Thyroid gland (tissue), 4 donors: ENCODE measurements at regions not wholly inside any gene's neighbourhood (a gene's known extent, or its start where the extent isn't known, plus 50 kb on each side); places are given as distances from the start of the nearest gene placed in this dataset.

Source experiments
- DNase-seq, 2 donors: peaks; one replicate each; pipeline ENCODE4 v3.0.0-alpha.2; 2019
- H3K27ac ChIP-seq, 3 donors: fragments of 200-600 bp; sonication (generic); 1 replicate in 2 of 3; 2 replicates in 1 of 3; pipeline ENCODE4 v1.5.1; 2016 to 2019; ENCODE audit warnings: mild to moderate bottlenecking in 1 of 3, moderate library complexity in 1 of 3
- H3K27me3 ChIP-seq: fragments of 200-600 bp; sonication (generic); one replicate; pipeline ENCODE4 v1.5.1; 2019
- H3K36me3 ChIP-seq, 2 donors: fragments of 200-600 bp; sonication (generic); one replicate each; pipeline ENCODE4 v1.5.1; 2016 to 2019
- H3K4me1 ChIP-seq, 2 donors: fragments of 200-600 bp; sonication (generic); one replicate each; pipeline ENCODE4 v1.5.1; 2017 to 2019
- H3K4me3 ChIP-seq, 3 donors: fragments of 200-600 bp; sonication (generic); replicated peaks in 1 of 3; 1 replicate in 2 of 3; 2 replicates in 1 of 3; pipeline ENCODE4 v1.5.1; 2016; ENCODE audit warnings: mild to moderate bottlenecking in 1 of 3
- H3K9me3 ChIP-seq: fragments of 200-600 bp; sonication (generic); one replicate; pipeline ENCODE4 v1.5.1; 2017
- CTCF ChIP-seq, 6 experiments: fragments of 200-600 bp in 3 of 6; fragments of 450-650 bp in 3 of 6; sonication (generic) in 3 of 6; IDR thresholded peaks; one replicate each; pipeline ENCODE4 v1.5.1; 2016 to 2019; ENCODE audit warnings: antibody characterized with exemption in 6 of 6, mild to moderate bottlenecking in 2 of 6, inconsistent platforms in 1 of 6, moderate library complexity in 1 of 6
- POLR2A ChIP-seq, 2 donors: fragments of 450-650 bp; IDR thresholded peaks; one replicate each; pipeline ENCODE4 v1.6.1; 2017; ENCODE audit warnings: antibody characterized with exemption in 2 of 2, mild to moderate bottlenecking in 2 of 2, moderate library complexity in 1 of 2
- WGBS, 2 donors: methylation state at CpG; one replicate each; pipeline ENCODE4 v1.1.5; 2017; 5-methylcytosine and 5-hydroxymethylcytosine counted together
- intact Hi-C: fragments of 100-400 bp; cut with DNase I; formaldehyde crosslinking; loops from one replicate; pipeline ENCODE4 v1.15.1; 2023

GRCh38 chr7:28304290-28304689 is 108.0 kb upstream of the CREB5 start:
- no peak for DNase-seq
- Histone ChIP-seq H3K36me3 (no peaks in the 10 kb centered on the region), H3K27ac (no peak overlapping the region), H3K27me3 (no peaks in the 10 kb centered on the region), H3K4me3 (no peak overlapping the region), H3K4me1 (peaks cover 0 to 9% of the 10 kb centered on the region in 2 donors), H3K9me3 (no peaks in the 10 kb centered on the region)
- intact Hi-C loops = no loop called here
- TF ChIP-seq CTCF (IDR thresholded peaks at IDR 0.05) = no peak

DNA sequence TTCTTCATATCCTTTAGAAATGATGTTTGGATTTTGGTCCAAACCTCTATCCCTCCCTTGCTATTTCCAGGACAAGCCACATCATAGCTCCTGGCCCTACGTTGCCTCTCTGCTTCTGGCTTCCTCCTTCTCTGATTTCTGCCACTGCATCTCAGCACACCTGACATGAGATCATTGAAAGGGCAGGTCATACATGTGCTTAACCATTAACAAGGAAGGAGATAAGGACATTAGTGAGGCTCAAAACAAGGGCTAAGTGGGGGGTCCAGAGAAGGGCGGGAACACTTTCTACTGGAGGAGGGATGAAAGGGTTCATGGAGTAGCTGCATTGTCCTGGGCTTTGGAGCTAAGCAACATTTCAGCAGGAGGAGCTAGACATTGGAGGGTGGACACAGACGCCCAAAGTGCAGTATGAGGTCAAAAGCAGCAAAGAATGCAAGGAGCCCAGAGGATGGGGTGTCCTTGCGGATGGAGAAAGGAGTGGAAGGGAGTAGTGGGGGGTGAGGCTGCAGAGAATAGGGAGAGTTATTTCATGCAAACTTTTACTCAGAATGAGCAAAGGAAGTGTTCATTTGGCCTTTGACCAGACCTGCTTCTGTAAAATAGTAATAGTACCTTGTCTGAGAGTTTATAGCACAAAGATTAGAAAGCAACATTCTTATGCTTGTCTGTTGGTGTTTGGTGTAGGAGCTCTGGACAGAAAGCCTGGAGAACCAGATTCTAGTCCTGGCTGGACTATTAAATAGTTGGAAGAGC is 102.4 kb upstream of the CREB5 start:
- TF ChIP-seq POLR2A (IDR thresholded peaks at IDR 0.05) = no peak
- no peak for TF ChIP-seq CTCF (IDR thresholded peaks at IDR 0.05)
- Histone ChIP-seq H3K9me3 (no peaks in the 10 kb centered on the region), H3K4me3 (no peak overlapping the region), H3K27ac (no peak overlapping the region), H3K4me1 (no peaks in the 10 kb centered on the region), H3K27me3 (no peaks in the 10 kb centered on the region), H3K36me3 (no peaks in the 10 kb centered on the region)
- intact Hi-C loops = no loop called here
- 68 to 77% methylated on average over 4 of the region's 4 CpGs for WGBS, 2 donors
- no peak for DNase-seq

GRCh38 chr7:28310460-28310848 is 101.9 kb upstream of the CREB5 start:
- Histone ChIP-seq H3K27ac (no peak overlapping the region), H3K36me3 (no peaks in the 10 kb centered on the region), H3K4me3 (no peak overlapping the region), H3K27me3 (no peaks in the 10 kb centered on the region), H3K9me3 (no peaks in the 10 kb centered on the region), H3K4me1 (no peaks in the 10 kb centered on the region)
- no peak for TF ChIP-seq CTCF (IDR thresholded peaks at IDR 0.05)
- TF ChIP-seq POLR2A (IDR thresholded peaks at IDR 0.05) = no peak
- WGBS, 2 donors = 89 to 93% methylated on average over 6 of the region's 6 CpGs
- no peak for DNase-seq
- intact Hi-C loops = no loop called here

- 78 to 88% methylated on average over 12 of the region's 12 CpGs for WGBS, 2 donors
- H3K4me3 ChIP-seq = no peak overlapping the region
- intact Hi-C loops = no loop called here
- no peak overlapping the region for H3K27ac ChIP-seq
- no peaks in the 10 kb centered on the region for H3K9me3 ChIP-seq
- TF ChIP-seq CTCF (IDR thresholded peaks at IDR 0.05) (no peak), POLR2A (IDR thresholded peaks at IDR 0.05) (no peak)
- H3K36me3 ChIP-seq = no peaks in the 10 kb centered on the region
- no peaks in the 10 kb centered on the region for H3K27me3 ChIP-seq
- DNase-seq = no peak
- H3K4me1 ChIP-seq = no peaks in the 10 kb centered on the region
Measured at GRCh38 chr7:28311670-28312069, 100.6 kb upstream of the CREB5 start.

DNA sequence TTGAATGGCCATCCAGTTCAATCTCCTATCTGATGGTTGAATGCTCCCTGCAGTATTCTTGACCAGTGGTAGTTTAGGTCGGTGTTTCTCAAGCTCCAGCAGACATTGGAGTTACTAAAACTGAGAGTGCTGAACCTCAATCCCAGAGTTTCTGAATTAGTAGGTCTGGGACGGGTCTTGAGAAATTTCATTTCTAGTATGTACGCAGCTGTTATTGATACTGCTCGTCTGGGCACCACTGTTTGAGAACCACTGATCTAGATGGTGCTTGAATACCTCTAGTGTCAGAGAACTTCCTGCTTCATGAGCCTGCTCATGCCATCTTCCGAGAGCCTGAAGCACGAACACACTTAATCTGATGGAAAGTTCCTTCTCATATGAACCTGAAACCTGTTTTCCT is 99.4 kb upstream of the CREB5 start:
- intact Hi-C loops = no loop called here
- Histone ChIP-seq H3K36me3 (no peaks in the 10 kb centered on the region), H3K4me3 (no peak overlapping the region), H3K4me1 (no peaks in the 10 kb centered on the region), H3K27me3 (no peaks in the 10 kb centered on the region), H3K9me3 (no peaks in the 10 kb centered on the region), H3K27ac (no peak overlapping the region)
- DNase-seq = no peak
- TF ChIP-seq CTCF (IDR thresholded peaks at IDR 0.05) (no peak), POLR2A (IDR thresholded peaks at IDR 0.05) (no peak)
- WGBS, 2 donors = 68 to 80% methylated on average over 6 of the region's 6 CpGs
